Colonic mucosa (tissue), 4 donors: ENCODE measurements at regions not wholly inside any gene's neighbourhood (a gene's known extent, or its start where the extent isn't known, plus 50 kb on each side); places are given as distances from the start of the nearest gene placed in this dataset.

Source experiments
- DNase-seq: peaks from one replicate; pipeline ENCODE4 v3.0.0-alpha.2; 2020
- H3K27ac ChIP-seq: fragments of 200-600 bp; one replicate; pipeline ENCODE4 v1.8.0; 2021
- H3K27me3 ChIP-seq: fragments of 200-600 bp; one replicate; pipeline ENCODE4 v1.8.0; 2021
- H3K36me3 ChIP-seq: fragments of 200-600 bp; one replicate; pipeline ENCODE4 v1.8.0; 2021
- H3K4me1 ChIP-seq: fragments of 200-600 bp; one replicate; pipeline ENCODE4 v1.8.0; 2021; ENCODE audit warnings: mild to moderate bottlenecking
- H3K4me3 ChIP-seq: fragments of 200-600 bp; one replicate; pipeline ENCODE4 v1.8.0; 2021
- H3K9ac ChIP-seq, 2 donors: one replicate each; pipeline ENCODE4 v1.7.0; 2013; ENCODE audit warnings: control low read depth in 2 of 2, low read depth in 2 of 2, low read length in 2 of 2
- H3K9me3 ChIP-seq: fragments of 200-600 bp; one replicate; pipeline ENCODE4 v1.8.0; 2021
- CTCF ChIP-seq: fragments of 200-600 bp; IDR thresholded peaks from one replicate; pipeline ENCODE4 v1.8.0; 2022; ENCODE audit warnings: antibody characterized with exemption, mild to moderate bottlenecking
- intact Hi-C: fragments of 100-400 bp; cut with DNase I; formaldehyde crosslinking; loops from one replicate; pipeline ENCODE4 v1.14.1; 2022
- donor health status: healthy.
- donor health status: DM: no; HTN: no; CAD: no.
- donor health status: DM: no; HTN: no; CAD: no.

GRCh38 chr20:55678970-55679667 lies 326.2 kb downstream of the CBLN4 start:
- H3K27ac ChIP-seq, result no peak overlapping the region
- H3K36me3 ChIP-seq, result no peaks in the 10 kb centered on the region
- TF ChIP-seq CTCF, result no peak
- H3K9me3 ChIP-seq, result no peaks in the 10 kb centered on the region
- H3K4me1 ChIP-seq, result peaks cover under 1% of the 10 kb centered on the region
- DNase-seq, result no peak
- H3K9ac ChIP-seq, result no peak overlapping the region
- intact Hi-C loops, result no loop called here
- H3K4me3 ChIP-seq, result no peak overlapping the region
- no peaks in the 10 kb centered on the region for H3K27me3 ChIP-seq

- Histone ChIP-seq H3K27ac (no peak overlapping the region), H3K4me1 (no peaks in the 10 kb centered on the region), H3K36me3 (no peaks in the 10 kb centered on the region), H3K27me3 (no peaks in the 10 kb centered on the region), H3K4me3 (no peak overlapping the region), H3K9me3 (no peaks in the 10 kb centered on the region), H3K9ac (no peak overlapping the region)
- intact Hi-C loops, result no loop called here
- TF ChIP-seq CTCF, result no peak
- DNase-seq, result peak; percentile 71
Measured at GRCh38 chr20:55678126-55678525, 327.2 kb downstream of the CBLN4 start.

- intact Hi-C loops, result no loop called here
- no peak for TF ChIP-seq CTCF
- no peak overlapping the region for H3K27ac ChIP-seq
- H3K9me3 ChIP-seq, result no peaks in the 10 kb centered on the region
- no peak overlapping the region for H3K9ac ChIP-seq
- H3K4me1 ChIP-seq, result no peaks in the 10 kb centered on the region
- no peaks in the 10 kb centered on the region for H3K36me3 ChIP-seq
- H3K4me3 ChIP-seq, result no peak overlapping the region
- no peaks in the 10 kb centered on the region for H3K27me3 ChIP-seq
- no peak for DNase-seq
Measured at GRCh38 chr20:55677011-55677410, 328.3 kb downstream of the CBLN4 start.

GRCh38 chr20:55676097-55676496 lies 329.2 kb downstream of the CBLN4 start:
- intact Hi-C loops, result no loop called here
- Histone ChIP-seq H3K9ac (no peak overlapping the region), H3K4me3 (no peak overlapping the region), H3K27me3 (no peaks in the 10 kb centered on the region), H3K36me3 (no peaks in the 10 kb centered on the region), H3K4me1 (no peaks in the 10 kb centered on the region), H3K27ac (no peak overlapping the region), H3K9me3 (no peaks in the 10 kb centered on the region)
- no peak for DNase-seq
- TF ChIP-seq CTCF, result no peak

- Histone ChIP-seq H3K27ac (peak overlapping the region; percentile 18), H3K4me3 (no peak overlapping the region), H3K9me3 (no peaks in the 10 kb centered on the region), H3K27me3 (no peaks in the 10 kb centered on the region), H3K4me1 (peaks cover 3% of the 10 kb centered on the region), H3K9ac (no peak overlapping the region), H3K36me3 (no peaks in the 10 kb centered on the region)
- intact Hi-C loops, result no loop called here
- no peak for DNase-seq
- no peak for TF ChIP-seq CTCF
Measured at GRCh38 chr20:55668631-55669030, 336.7 kb downstream of the CBLN4 start.
